Right lung (tissue), 2 donors: ENCODE measurements at regions not wholly inside any gene's neighbourhood (a gene's known extent, or its start where the extent isn't known, plus 50 kb on each side); places are given as distances from the start of the nearest gene placed in this dataset.
A peak's percentile ranks its signal among the peaks of the same experiment; 100 is the strongest.

Experiments used
- DNase-seq, 2 donors: peaks; one replicate each; pipeline ENCODE4 v3.0.0-alpha.2; 2013

GRCh38 chr5:57795203-57795602, 312.6 kb upstream of the ACTBL2 start:
- DNase-seq: no peak

GRCh38 chr5:57791875-57792274, 309.3 kb upstream of the ACTBL2 start:
- no peak for DNase-seq

GRCh38 chr5:57785946-57786345, 303.3 kb upstream of the ACTBL2 start:
- no peak for DNase-seq

- DNase-seq: no peak
Observed at GRCh38 chr5:57784121-57784520, 301.5 kb upstream of the ACTBL2 start.

GRCh38 chr5:57783693-57784092, 301.1 kb upstream of the ACTBL2 start:
- DNase-seq: peak in 1 of 2 donors; percentile 32

- no peak for DNase-seq
Observed at GRCh38 chr5:57780961-57781325, 298.3 kb upstream of the ACTBL2 start.

GRCh38 chr5:57780306-57780960, 297.8 kb upstream of the ACTBL2 start:
- no peak for DNase-seq

GRCh38 chr5:57779383-57780223, 297.0 kb upstream of the ACTBL2 start:
- DNase-seq: peak; percentile 48 to 64

- DNase-seq: peak; percentile 34 to 52
Observed at GRCh38 chr5:57778501-57779091, 296.0 kb upstream of the ACTBL2 start.

- DNase-seq: no peak
Observed at GRCh38 chr5:57777174-57777581, 294.6 kb upstream of the ACTBL2 start.

- no peak for DNase-seq
Observed at GRCh38 chr5:57776035-57776434, 293.4 kb upstream of the ACTBL2 start.

- DNase-seq: no peak
Observed at GRCh38 chr5:57774439-57774838, 291.8 kb upstream of the ACTBL2 start.

- no peak for DNase-seq
Observed at GRCh38 chr5:57772512-57772911, 289.9 kb upstream of the ACTBL2 start.

- no peak for DNase-seq
Observed at GRCh38 chr5:57770039-57770438, 287.4 kb upstream of the ACTBL2 start.

GRCh38 chr5:57768745-57769144, 286.1 kb upstream of the ACTBL2 start:
- DNase-seq: peak; percentile 55 to 56

GRCh38 chr5:57764479-57765089, 282.0 kb upstream of the ACTBL2 start:
- no peak for DNase-seq

- no peak for DNase-seq
Observed at GRCh38 chr5:57761513-57761912, 278.9 kb upstream of the ACTBL2 start.

GRCh38 chr5:57754616-57755015, 272.0 kb upstream of the ACTBL2 start:
- DNase-seq: no peak

- DNase-seq: no peak
Observed at GRCh38 chr5:57753446-57753845, 270.8 kb upstream of the ACTBL2 start.

- DNase-seq: no peak
Observed at GRCh38 chr5:57751710-57752109, 269.1 kb upstream of the ACTBL2 start.

GRCh38 chr5:57750891-57751290, 268.3 kb upstream of the ACTBL2 start:
- DNase-seq: no peak

- DNase-seq: no peak
Observed at GRCh38 chr5:57750282-57750681, 267.7 kb upstream of the ACTBL2 start.

GRCh38 chr5:57749396-57749795, 266.8 kb upstream of the ACTBL2 start:
- DNase-seq: no peak
